Epidermal melanocyte (primary cell): ENCODE measurements at regions not wholly inside any gene's neighbourhood (a gene's known extent, or its start where the extent isn't known, plus 50 kb on each side); places are given as distances from the start of the nearest gene placed in this dataset.
"Not testable (repeated sequence)": the region's sequence is repeated elsewhere in the genome, so short reads cannot be mapped to it uniquely, and the experiment has no call there.

Experiments
- DNase-seq: peaks from one replicate; pipeline ENCODE4 v3.0.0; 2011; ENCODE audit warnings: low spot score; ENCODE audit not compliant: insufficient read length

GRCh38 chr2:195572895-195573683 lies 83.9 kb upstream of the SLC39A10 start:
- no peak for DNase-seq

GRCh38 chr2:195570329-195570728 lies 86.7 kb upstream of the SLC39A10 start:
- DNase-seq, result no peak

DNA sequence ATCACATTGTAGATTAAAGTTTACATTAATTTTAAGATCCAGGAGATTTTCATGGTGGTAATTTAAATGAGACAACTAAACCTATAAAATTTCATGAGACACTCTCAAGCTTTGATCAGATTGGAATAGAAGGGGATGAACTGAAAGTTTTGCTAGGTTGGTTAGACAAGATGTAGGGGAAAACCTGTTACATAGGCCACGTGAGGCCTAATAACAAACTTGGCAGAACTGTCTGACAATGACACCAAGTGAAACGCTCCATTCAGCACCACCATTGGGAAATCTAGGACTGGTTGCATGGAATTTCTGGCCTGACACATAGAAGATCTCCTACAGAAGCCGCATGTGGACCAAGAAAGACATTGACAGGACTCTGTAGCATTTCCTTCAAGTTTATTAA lies 87.8 kb upstream of the SLC39A10 start:
- DNase-seq, result no peak

GRCh38 chr2:195564625-195565135 lies 92.3 kb upstream of the SLC39A10 start:
- DNase-seq, result not testable (repeated sequence)

DNA sequence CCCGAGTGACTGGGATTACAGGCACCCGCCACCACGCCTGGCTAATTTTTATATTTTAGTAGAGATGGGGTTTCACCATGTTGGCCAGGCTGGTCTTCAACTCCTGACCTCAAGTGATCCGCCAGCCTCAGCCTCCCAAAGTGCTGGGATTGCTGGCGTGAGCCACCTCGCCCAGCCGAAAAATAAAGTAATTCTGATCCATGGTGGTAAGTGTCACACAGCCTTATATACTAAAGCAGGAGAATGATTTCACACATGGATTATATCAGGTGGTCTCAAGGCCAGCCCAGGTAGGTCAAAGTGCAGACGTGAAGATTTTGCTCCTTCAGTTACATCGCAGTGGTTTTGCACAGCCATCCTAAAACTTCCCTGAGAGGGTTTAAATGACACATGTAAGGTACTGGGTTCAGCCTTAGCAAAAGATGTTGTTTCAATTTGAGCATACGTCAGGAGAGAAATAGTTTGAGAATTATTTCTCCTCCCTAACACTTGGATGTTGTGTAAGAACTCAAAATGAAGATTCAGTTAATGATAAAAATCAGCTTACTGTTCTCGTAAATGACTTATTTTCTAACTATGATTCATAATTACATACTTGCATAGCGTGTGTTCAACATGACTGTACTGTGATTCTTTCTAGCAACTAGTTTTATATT lies 93.0 kb upstream of the SLC39A10 start:
- no peak for DNase-seq

GRCh38 chr2:195562570-195563566 lies 94.2 kb upstream of the SLC39A10 start:
- DNase-seq, result no peak

DNA sequence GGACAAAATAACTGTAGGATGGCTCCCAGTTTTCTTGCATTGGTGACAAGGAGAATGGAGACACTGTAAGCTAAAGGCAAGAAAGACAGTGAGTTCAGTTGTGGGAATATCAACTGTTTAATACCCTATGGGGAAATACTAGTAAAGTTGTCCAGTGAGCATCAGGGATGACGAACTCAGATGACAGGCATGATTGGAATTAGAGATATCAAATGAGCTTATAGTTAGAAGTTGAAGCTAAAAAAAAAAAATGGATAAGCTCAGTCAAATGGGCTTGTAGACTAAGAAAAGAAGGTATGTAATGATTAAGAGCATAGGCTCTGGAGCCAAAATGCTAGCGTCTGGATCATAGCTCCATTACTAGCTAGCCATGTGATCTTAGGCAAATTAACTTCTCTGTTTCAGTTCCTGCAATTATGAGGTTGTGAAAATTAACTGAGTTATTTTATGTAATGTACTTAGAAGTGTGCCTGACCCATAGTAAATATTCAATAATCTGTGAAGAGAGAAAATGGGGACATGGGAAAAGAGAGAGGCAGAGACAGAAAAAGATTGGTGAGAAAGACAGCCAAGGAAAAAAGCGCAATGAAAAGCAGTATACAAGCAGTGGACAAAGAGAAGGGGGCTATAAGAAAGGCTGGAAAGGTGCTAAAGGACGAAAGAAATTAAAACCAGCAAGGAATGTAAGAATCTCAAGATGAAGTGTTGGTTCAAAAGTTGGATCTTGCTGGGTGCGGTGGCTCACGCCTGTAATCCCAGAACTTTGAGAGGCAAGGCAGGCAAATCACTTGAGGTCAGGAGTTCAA lies 95.7 kb upstream of the SLC39A10 start:
- DNase-seq, result peak; percentile 32

DNA sequence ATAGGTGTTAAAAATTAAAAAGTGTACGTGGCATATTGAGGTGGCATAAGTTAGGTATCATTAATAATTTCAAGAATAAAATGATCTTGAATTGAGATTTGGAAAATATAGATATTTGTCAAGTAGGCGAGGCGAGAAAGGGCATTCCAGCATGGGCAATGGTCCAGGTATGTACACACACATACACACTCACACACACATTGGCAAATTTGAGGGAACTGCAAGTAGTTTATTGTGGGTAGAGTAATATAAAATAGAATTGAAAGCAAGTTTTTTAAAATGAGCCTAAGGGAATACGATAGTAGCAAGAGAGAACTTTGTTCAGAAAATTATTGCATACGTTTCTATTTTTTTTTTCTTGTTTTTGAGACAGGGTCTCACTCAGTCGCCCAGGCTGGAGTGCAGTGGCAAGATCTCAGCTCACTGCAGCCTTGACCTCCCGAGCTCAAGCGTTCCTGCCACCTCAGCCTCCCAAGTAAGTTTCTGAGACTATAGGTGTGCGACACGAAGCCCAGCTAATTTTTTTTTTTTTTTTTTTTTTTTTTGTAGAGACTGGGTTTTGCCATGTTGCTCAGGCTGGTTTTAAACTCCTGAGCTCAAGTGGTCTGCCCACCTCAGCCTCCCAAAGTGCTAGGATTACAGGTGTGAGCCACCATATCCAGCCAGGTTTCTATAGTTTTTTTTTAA lies 96.7 kb upstream of the SLC39A10 start:
- DNase-seq, result no peak

DNA sequence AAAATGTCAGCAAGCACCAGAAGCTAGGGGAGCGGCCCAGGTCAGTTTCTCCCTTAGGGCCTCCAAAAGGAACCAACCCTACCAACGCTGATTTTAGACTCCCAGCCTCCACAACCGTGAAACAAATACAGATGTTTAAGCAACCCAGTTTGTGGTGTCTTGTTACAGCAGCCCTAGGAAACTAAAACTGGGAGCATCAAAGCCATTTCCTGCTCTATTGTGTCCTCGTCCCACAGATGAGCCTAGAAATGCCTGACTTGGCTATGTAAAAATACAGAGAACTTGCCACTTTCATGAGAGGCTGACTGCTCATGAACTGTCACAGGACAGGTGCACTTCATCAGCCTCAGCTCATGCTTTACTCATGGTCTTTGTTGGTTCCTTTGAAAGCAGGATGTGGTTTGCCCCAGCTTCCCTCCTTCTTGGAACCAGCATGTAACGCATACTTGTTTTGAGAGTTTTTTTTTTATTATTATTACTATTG lies 97.6 kb upstream of the SLC39A10 start:
- no peak for DNase-seq

DNA sequence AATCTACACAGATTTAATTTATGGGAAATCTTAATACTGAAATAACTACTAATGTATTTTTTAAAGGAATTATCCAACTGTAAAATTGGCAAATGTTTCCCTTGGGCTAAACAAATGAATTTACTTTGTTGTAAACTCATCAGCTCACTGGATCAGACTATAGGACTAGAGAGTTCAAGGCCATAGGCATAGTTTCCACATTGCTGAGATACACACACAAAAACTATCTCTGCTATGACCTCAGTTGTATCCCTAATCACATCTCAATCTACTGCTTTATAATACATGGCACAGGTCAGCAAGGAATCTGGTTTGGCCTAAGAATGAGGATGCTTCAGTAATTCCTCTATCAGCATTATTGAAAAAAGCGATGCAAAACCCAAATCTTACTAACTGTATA lies 101.1 kb upstream of the SLC39A10 start:
- DNase-seq, result no peak

DNA sequence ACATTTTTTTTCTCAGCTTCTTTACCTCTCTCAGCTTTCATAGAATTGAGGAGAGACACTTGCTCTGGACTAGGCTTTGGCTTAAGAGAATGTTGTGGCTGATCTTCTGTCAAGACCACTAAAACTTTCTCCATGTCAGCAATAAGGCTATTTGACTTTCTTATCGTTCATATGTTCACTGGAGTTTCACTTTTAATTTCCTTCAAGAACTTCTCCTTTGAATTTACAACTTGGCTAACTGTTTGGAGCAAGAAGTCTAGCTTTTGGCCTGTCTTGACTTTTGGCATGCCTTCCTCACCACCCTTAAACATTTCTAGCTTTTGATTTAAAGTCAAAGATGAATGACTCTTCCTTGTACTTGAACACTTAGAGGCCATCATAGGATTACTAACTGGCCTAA lies 104.4 kb upstream of the SLC39A10 start:
- DNase-seq, result no peak

DNA sequence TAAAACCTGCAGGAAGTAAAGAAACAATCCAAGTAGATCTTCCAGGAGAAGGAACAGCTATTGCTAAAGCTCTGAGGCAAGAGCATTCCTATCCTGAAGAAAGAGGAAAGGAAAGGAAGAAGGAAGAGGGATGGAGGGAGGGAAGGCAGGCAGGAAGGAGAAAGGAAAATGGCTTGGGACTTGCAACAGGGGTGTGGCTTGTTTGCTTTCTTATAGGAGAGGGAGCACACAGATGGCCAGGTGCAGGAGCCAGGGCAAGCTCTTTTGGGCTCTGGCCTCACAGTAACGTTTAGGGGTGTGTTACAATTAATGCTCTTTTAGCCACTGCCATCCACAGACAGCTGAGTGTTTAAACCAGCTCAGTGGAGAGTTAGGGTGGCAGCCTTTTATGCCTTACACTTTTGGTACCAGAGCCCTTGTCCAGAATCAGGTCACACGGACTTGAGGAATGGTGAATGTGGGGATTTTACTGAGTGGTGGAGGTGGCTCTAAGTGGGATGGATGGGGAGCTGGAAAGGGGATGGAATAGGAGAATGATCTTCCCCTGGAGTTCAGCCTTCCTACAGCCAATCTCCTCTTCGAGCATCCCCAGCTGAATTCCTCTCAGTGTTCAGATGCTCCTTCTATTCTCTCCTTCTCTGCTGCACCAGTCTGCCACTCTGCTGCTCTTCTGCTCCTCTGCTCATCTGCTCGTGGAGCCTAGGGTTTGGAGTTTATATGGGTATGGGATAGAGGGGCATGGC lies 108.7 kb upstream of the SLC39A10 start:
- no peak for DNase-seq

GRCh38 chr2:195547268-195547840 lies 109.7 kb upstream of the SLC39A10 start:
- DNase-seq, result not testable (repeated sequence)

GRCh38 chr2:195545811-195546210 lies 111.2 kb upstream of the SLC39A10 start:
- DNase-seq, result no peak

DNA sequence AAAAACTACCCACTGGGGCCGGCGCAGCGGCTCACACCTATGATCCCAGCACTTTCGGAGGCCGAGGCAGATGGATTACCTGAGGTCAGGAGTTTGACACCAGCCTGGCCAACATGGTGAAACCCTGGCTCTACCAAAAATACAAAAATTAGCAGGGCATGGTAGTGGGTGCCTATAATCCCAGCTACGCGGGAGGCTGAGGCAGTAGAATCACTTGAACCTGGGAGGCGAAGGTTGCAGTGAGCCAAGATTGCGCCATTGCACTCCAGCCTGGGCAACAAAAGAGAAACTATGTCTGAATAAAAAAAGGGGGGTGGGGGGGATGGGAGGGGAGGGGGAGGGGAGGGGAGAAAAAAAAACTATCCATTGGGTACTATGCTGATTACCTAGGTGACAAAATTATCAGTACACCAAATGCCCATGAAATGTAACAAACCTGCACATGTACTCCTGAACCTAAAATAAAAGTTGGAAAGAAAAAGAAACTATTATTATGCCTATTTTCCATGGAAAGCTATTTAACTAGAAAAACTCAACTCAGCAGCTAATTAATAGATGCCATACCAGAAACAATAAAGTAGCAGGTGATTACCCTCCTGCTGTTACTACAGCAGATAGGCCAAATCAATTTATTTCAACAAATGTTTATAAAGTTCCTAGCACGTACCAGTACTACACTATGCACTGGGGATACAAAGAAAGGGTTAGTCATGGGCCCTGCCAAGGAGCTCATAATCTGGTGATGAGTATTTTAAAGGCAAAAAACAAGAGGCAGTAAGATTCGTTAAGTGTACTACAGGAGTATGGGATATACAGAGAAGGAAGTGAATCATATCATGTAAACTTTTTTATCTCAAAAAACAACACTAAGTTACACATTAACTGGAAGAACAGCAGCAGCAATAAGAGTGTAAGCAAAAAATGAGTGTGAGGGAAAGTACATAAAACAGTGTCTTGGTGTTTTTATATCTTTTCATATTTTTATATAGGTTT lies 112.8 kb upstream of the SLC39A10 start:
- no peak for DNase-seq

GRCh38 chr2:195543063-195543462 lies 114.0 kb upstream of the SLC39A10 start:
- DNase-seq, result no peak

DNA sequence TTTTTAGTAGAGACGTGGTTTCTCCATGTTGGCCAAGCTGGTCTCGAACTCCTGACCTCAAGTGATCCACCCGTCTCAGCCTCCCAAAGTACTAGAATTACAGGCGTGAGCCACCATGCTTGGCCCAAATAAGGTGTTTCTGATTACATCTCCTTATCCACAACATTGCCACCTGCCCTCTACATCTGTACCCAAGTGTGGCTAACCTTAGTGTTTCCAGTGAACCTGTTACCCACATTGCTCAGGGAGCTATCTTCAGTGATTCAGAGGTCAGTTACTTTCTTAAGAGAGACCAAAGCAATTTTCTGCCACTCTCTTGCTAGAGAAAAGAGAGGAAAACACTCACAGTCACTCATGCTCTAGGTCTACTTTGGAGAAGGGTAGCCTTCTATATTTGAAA lies 115.0 kb upstream of the SLC39A10 start:
- no peak for DNase-seq

GRCh38 chr2:195538937-195539336 lies 118.1 kb upstream of the SLC39A10 start:
- DNase-seq, result no peak
